A549 (cell line): ENCODE measurements at regions not wholly inside any gene's neighbourhood (a gene's known extent, or its start where the extent isn't known, plus 50 kb on each side); places are given as distances from the start of the nearest gene placed in this dataset.

ENCODE experiments used
- CTCF ChIP-seq: fragments of >200 bp; sonication (Bioruptor Twin); formaldehyde crosslinking; IDR thresholded peaks from 3 replicates; pipeline ENCODE4 v1.5.1; 2016
- EHMT2 ChIP-seq: fragments of 200-600 bp; sonication (generic); IDR thresholded peaks from 2 replicates; pipeline ENCODE4 v1.6.1; 2016; ENCODE audit warnings: antibody characterized with exemption, low read depth, mild to moderate bottlenecking, moderate library complexity
- EP300 ChIP-seq, 2 experiments: fragments of >200 bp; sonication (Bioruptor Twin); formaldehyde crosslinking; IDR thresholded peaks; 2 replicates in 1 of 2; 3 replicates in 1 of 2; pipeline ENCODE4 v1.6.1; 2016 to 2017
- HDAC2 ChIP-seq: fragments of 200-600 bp; sonication (generic); IDR thresholded peaks from 2 replicates; pipeline ENCODE4 v1.6.1; 2016
- JUNB ChIP-seq: fragments of >200 bp; sonication (Bioruptor Twin); formaldehyde crosslinking; IDR thresholded peaks from 2 replicates; pipeline ENCODE4 v1.6.1; 2016
- MAX ChIP-seq: IDR thresholded peaks from 2 replicates; pipeline ENCODE4 v1.6.1; 2012
- MAZ ChIP-seq: fragments of 150-350 bp; IDR thresholded peaks from 2 replicates; pipeline ENCODE4 v1.6.1; 2014; ENCODE audit warnings: antibody characterized with exemption, low read depth, low read length, borderline replicate concordance
- MYC ChIP-seq: IDR thresholded peaks from 2 replicates; pipeline ENCODE4 v1.6.1; 2012; ENCODE audit warnings: mild to moderate bottlenecking, inconsistent platforms, low read length, improper control_type of control experiment, borderline replicate concordance
- POLR2A ChIP-seq: IDR thresholded peaks from 2 replicates; pipeline ENCODE4 v1.6.1; 2012; ENCODE audit warnings: mild to moderate bottlenecking, low read length
- RFX5 ChIP-seq: fragments of 450-650 bp; IDR thresholded peaks from 2 replicates; pipeline ENCODE4 v1.7.1; 2014; ENCODE audit warnings: antibody characterized with exemption, mild to moderate bottlenecking, moderate library complexity

DNA sequence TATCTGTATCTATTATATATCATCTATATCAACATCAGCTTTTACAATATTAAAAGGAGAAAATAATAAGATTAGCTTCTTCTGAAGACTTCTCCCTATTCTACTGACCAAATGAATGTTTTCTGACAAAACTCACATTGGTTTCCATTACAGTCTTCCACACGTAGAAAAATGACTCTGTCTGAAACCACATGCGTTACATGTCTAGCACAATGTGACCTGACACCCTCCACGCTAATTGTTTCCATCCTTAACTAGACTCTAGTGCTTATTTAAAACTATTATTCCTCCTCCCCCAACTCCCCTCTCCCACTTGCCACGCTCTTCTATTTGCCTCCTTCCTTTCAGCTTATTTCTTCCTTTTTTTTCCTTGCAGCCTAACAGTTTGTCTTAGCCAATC lies 172.1 kb downstream of the ADAMTS15 start:
- no peak for TF ChIP-seq RFX5
- TF ChIP-seq CTCF = no peak
- no peak for TF ChIP-seq EHMT2
- TF ChIP-seq POLR2A = no peak
- no peak for TF ChIP-seq EP300 (IDR thresholded peaks at IDR 0.05)
- TF ChIP-seq HDAC2 = no peak
- TF ChIP-seq JUNB = no peak
- TF ChIP-seq MAZ = no peak
- no peak for TF ChIP-seq MAX
- no peak for TF ChIP-seq MYC
